ENCODE measurements at regions not wholly inside any gene's neighbourhood (a gene's known extent, or its start where the extent isn't known, plus 50 kb on each side); places are given as distances from the start of the nearest gene placed in this dataset.

- no peak for DNase-seq (ENCODE audit: low read depth)
- TF ChIP-seq CTCF (conservative IDR thresholded peaks at IDR 0.05; ENCODE audit: low read length) = no peak
- H3K4me3 ChIP-seq (ENCODE audit: low read length) = no peak overlapping the region
Measured at GRCh38 chr17:54841656-54842055, 59.0 kb upstream of the TOM1L1 start.

- no peak for TF ChIP-seq CTCF (conservative IDR thresholded peaks at IDR 0.05; ENCODE audit: low read length)
- H3K4me3 ChIP-seq (ENCODE audit: low read length) = no peak overlapping the region
- DNase-seq (ENCODE audit: low read depth) = no peak
Measured at GRCh38 chr17:54844233-54844632, 56.4 kb upstream of the TOM1L1 start.

GRCh38 chr17:54848368-54848987 lies 52.2 kb upstream of the TOM1L1 start:
- TF ChIP-seq CTCF (conservative IDR thresholded peaks at IDR 0.05; ENCODE audit: low read length) = no peak
- no peak for DNase-seq (ENCODE audit: low read depth)

GRCh38 chr17:54849660-54850059 lies 51.0 kb upstream of the TOM1L1 start:
- H3K4me3 ChIP-seq (ENCODE audit: low read length) = no peak overlapping the region
- no peak for TF ChIP-seq CTCF (conservative IDR thresholded peaks at IDR 0.05; ENCODE audit: low read length)
- no peak for DNase-seq (ENCODE audit: low read depth)

More at GRCh38 chr17:54848368-54848987, 52.2 kb upstream of the TOM1L1 start:
- H3K4me3 ChIP-seq (ENCODE audit: low read length) = no peak overlapping the region

All from AG10803 (cell line).